Spleen (tissue), 11 donors: ENCODE measurements at regions not wholly inside any gene's neighbourhood (a gene's known extent, or its start where the extent isn't known, plus 50 kb on each side); places are given as distances from the start of the nearest gene placed in this dataset.

Source experiments
- DNase-seq: peaks from one replicate; pipeline ENCODE4 v3.0.0-alpha.2; 2020
- H3K27ac ChIP-seq, 8 donors: fragments of 200-600 bp; sonication (generic) in 7 of 8; 1 replicate in 4 of 8; 2 replicates in 4 of 8; pipeline versions ENCODE4 v1.5.0 to v1.8.0; 2016 to 2021; ENCODE audit warnings: inconsistent platforms in 4 of 8, mild to moderate bottlenecking in 4 of 8, moderate library complexity in 1 of 8
- H3K27me3 ChIP-seq, 7 donors: fragments of 200-600 bp; sonication (generic) in 6 of 7; replicated peaks in 1 of 7; 1 replicate in 4 of 7; 2 replicates in 3 of 7; pipeline versions ENCODE4 v1.5.0 to v1.8.0; 2016 to 2021; ENCODE audit warnings: inconsistent platforms in 3 of 7, mild to moderate bottlenecking in 1 of 7
- H3K36me3 ChIP-seq, 6 donors: fragments of 200-600 bp; sonication (generic) in 5 of 6; 1 replicate in 4 of 6; 2 replicates in 2 of 6; pipeline versions ENCODE4 v1.5.0 to v1.8.0; 2016 to 2021; ENCODE audit warnings: inconsistent platforms in 2 of 6
- H3K4me1 ChIP-seq, 6 donors: fragments of 200-600 bp; sonication (generic) in 5 of 6; 1 replicate in 3 of 6; 2 replicates in 3 of 6; pipeline versions ENCODE4 v1.5.0 to v1.8.0; 2016 to 2021; ENCODE audit warnings: inconsistent platforms in 3 of 6
- H3K4me3 ChIP-seq, 8 donors: fragments of 200-600 bp; sonication (generic) in 7 of 8; 1 replicate in 4 of 8; 2 replicates in 4 of 8; pipeline versions ENCODE4 v1.5.0 to v1.8.0; 2016 to 2021; ENCODE audit warnings: inconsistent platforms in 4 of 8, mild to moderate bottlenecking in 4 of 8, moderate library complexity in 2 of 8
- H3K9me3 ChIP-seq, 8 donors: fragments of 200-600 bp; sonication (generic) in 7 of 8; 1 replicate in 4 of 8; 2 replicates in 4 of 8; pipeline versions ENCODE4 v1.5.0 to v1.8.0; 2016 to 2021; ENCODE audit warnings: inconsistent platforms in 4 of 8
- POLR2A ChIP-seq, 3 donors: fragments of 450-650 bp; IDR thresholded peaks; one replicate each; pipeline ENCODE4 v1.5.1; 2017; ENCODE audit warnings: antibody characterized with exemption in 3 of 3, mild to moderate bottlenecking in 1 of 3
- POLR2AphosphoS5 ChIP-seq, 3 donors: sonication (generic); formaldehyde crosslinking; IDR thresholded peaks; one replicate each; pipeline ENCODE4 v1.5.1; 2017; ENCODE audit warnings: antibody characterized with exemption in 3 of 3
- WGBS, 5 donors: extraction: QIAGEN DNeasy Blood & Tissue Kit in 3 of 5; methylation state at CpG; one replicate each; pipeline versions ENCODE4 v1.1.5 to v1.1.7; 2013 to 2018; 5-methylcytosine and 5-hydroxymethylcytosine counted together
- intact Hi-C: fragments of 100-400 bp; cut with DNase I; formaldehyde crosslinking; loops from one replicate; pipeline ENCODE4 v1.15.0; 2023; ENCODE audit warnings: low total_unique reads
- TF ChIP-seq, protein P1 (sequence below), 11 experiments: fragments of 200-600 bp in 7 of 11; fragments of 450-650 bp in 4 of 11; sonication (generic) in 4 of 11; IDR thresholded peaks in 8 of 11; conservative IDR thresholded peaks in 3 of 11; 1 replicate in 7 of 11; 2 replicates in 4 of 11; pipeline versions ENCODE4 v1.4.0 to v1.8.0; 2016 to 2021; ENCODE audit warnings: antibody characterized with exemption in 11 of 11, inconsistent platforms in 4 of 11, mild to moderate bottlenecking in 1 of 11
- donor health status: healthy with polysubstance abuse.
- donor health status: DM: no; HTN: no; CAD: no; lungs with moderate emphysema.
- donor health status: DM: no; HTN: no; CAD: no.
- donor health status: Bipolar disorder and iron deficiency.
- donor health status: healthy.
- donor health status: DM: no; HTN: no; CAD: no.
- donor health status: DM: yes; HTN: yes; CAD: no.

GRCh38 chr5:56740868-56741267 is 74.5 kb upstream of the MAP3K1 start:
- no peaks in the 10 kb centered on the region for H3K9me3 ChIP-seq
- intact Hi-C loops = no loop called here
- H3K4me3 ChIP-seq = no peak overlapping the region
- TF ChIP-seq POLR2A (IDR thresholded peaks at IDR 0.05) (no peak), POLR2AphosphoS5 (IDR thresholded peaks at IDR 0.05) (no peak)
- TF ChIP-seq, protein P1, sequence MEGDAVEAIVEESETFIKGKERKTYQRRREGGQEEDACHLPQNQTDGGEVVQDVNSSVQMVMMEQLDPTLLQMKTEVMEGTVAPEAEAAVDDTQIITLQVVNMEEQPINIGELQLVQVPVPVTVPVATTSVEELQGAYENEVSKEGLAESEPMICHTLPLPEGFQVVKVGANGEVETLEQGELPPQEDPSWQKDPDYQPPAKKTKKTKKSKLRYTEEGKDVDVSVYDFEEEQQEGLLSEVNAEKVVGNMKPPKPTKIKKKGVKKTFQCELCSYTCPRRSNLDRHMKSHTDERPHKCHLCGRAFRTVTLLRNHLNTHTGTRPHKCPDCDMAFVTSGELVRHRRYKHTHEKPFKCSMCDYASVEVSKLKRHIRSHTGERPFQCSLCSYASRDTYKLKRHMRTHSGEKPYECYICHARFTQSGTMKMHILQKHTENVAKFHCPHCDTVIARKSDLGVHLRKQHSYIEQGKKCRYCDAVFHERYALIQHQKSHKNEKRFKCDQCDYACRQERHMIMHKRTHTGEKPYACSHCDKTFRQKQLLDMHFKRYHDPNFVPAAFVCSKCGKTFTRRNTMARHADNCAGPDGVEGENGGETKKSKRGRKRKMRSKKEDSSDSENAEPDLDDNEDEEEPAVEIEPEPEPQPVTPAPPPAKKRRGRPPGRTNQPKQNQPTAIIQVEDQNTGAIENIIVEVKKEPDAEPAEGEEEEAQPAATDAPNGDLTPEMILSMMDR (IDR thresholded peaks at IDR 0.05 in 8 of 11, conservative IDR thresholded peaks at IDR 0.05 in 3 of 11) = no peak
- WGBS, 5 donors = 79 to 94% (median 87%) methylated on average over 4 of the region's 4 CpGs
- no peaks in the 10 kb centered on the region for H3K27me3 ChIP-seq
- no peak for DNase-seq
- peaks cover 17 to 42% (median 21%) of the 10 kb centered on the region in 6 donors for H3K4me1 ChIP-seq
- H3K36me3 ChIP-seq = no peaks in the 10 kb centered on the region
- no peak overlapping the region for H3K27ac ChIP-seq

DNA sequence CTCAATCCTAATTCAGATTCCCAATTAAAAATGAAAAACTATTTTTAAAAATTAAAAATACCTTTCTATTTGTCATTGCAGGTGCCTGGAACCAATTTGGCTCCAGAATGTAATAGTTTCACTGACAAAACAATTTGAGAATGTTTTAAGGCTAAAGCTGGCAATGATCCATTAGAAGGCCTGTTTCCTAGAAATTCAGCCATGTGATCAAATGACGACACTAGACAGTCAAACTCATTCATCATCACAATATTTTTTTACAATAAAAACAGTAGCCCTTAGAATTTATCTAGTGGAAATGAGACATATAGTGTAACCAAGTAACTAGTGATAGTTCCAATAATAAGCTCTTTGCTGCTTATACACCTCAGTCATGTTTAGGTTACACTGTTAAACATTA is 75.4 kb upstream of the MAP3K1 start:
- Histone ChIP-seq H3K27me3 (no peaks in the 10 kb centered on the region), H3K36me3 (no peaks in the 10 kb centered on the region), H3K4me1 (peaks cover 25 to 42% (median 26%) of the 10 kb centered on the region in 6 donors), H3K9me3 (no peaks in the 10 kb centered on the region), H3K4me3 (no peak overlapping the region), H3K27ac (no peak overlapping the region)
- intact Hi-C loops = no loop called here
- 35 to 64% (median 48%) methylated on average over 1 of the region's 1 CpG for WGBS, 5 donors
- no peak for DNase-seq
- TF ChIP-seq, protein P1 (IDR thresholded peaks at IDR 0.05 in 8 of 11, conservative IDR thresholded peaks at IDR 0.05 in 3 of 11) = no peak
- TF ChIP-seq POLR2AphosphoS5 (IDR thresholded peaks at IDR 0.05) (no peak), POLR2A (IDR thresholded peaks at IDR 0.05) (no peak)

- WGBS, 5 donors = 56 to 71% (median 67%) methylated on average over 6 of the region's 6 CpGs
- TF ChIP-seq, protein P1 (IDR thresholded peaks at IDR 0.05 in 8 of 11, conservative IDR thresholded peaks at IDR 0.05 in 3 of 11) = no peak
- TF ChIP-seq POLR2A (IDR thresholded peaks at IDR 0.05) (no peak), POLR2AphosphoS5 (IDR thresholded peaks at IDR 0.05) (no peak)
- H3K9me3 ChIP-seq = no peaks in the 10 kb centered on the region
- H3K27me3 ChIP-seq = no peaks in the 10 kb centered on the region
- H3K27ac ChIP-seq = peak overlapping the region in 4 of 8 donors; percentile 25 to 77 (median 71)
- peaks cover 26 to 52% (median 43%) of the 10 kb centered on the region in 6 donors for H3K4me1 ChIP-seq
- intact Hi-C loops = no loop called here
- H3K36me3 ChIP-seq = no peaks in the 10 kb centered on the region
- no peak overlapping the region for H3K4me3 ChIP-seq
- DNase-seq = no peak
Observed at GRCh38 chr5:56737951-56738606, 77.3 kb upstream of the MAP3K1 start.

- intact Hi-C loops = no loop called here
- H3K27ac ChIP-seq = peak overlapping the region; percentile 33 to 81 (median 72)
- DNase-seq = no peak
- no peaks in the 10 kb centered on the region for H3K9me3 ChIP-seq
- WGBS, 5 donors = 33 to 57% (median 46%) methylated on average over 5 of the region's 5 CpGs
- no peaks in the 10 kb centered on the region for H3K36me3 ChIP-seq
- H3K27me3 ChIP-seq = no peaks in the 10 kb centered on the region
- H3K4me1 ChIP-seq = peaks cover 26 to 62% (median 43%) of the 10 kb centered on the region in 6 donors
- TF ChIP-seq POLR2A (IDR thresholded peaks at IDR 0.05) (no peak), POLR2AphosphoS5 (IDR thresholded peaks at IDR 0.05) (no peak)
- TF ChIP-seq, protein P1 (IDR thresholded peaks at IDR 0.05 in 8 of 11, conservative IDR thresholded peaks at IDR 0.05 in 3 of 11) = no peak
- no peak overlapping the region for H3K4me3 ChIP-seq
Observed at GRCh38 chr5:56737002-56737621, 78.2 kb upstream of the MAP3K1 start.
